HG02678 (cell line): ENCODE measurements at regions not wholly inside any gene's neighbourhood (a gene's known extent, or its start where the extent isn't known, plus 50 kb on each side); places are given as distances from the start of the nearest gene placed in this dataset.
"Not testable (repeated sequence)": the region's sequence is repeated elsewhere in the genome, so short reads cannot be mapped to it uniquely, and the experiment has no call there.

Source experiments
- ATAC-seq: cut with Tn5 transposase; IDR thresholded peaks from one replicate; pipeline ENCODE4 v1.9.1; 2021; ENCODE audit warnings: mild to moderate bottlenecking, moderate library complexity; ENCODE audit not compliant: unreplicated experiment

- ATAC-seq, result no peak
Observed at GRCh38 chr5:82586661-82587310, 308.6 kb upstream of the RPS23 start.

- ATAC-seq, result no peak
Observed at GRCh38 chr5:82586181-82586580, 308.0 kb upstream of the RPS23 start.

- no peak for ATAC-seq
Observed at GRCh38 chr5:82584631-82585030, 306.5 kb upstream of the RPS23 start.

- not testable (repeated sequence) for ATAC-seq
Observed at GRCh38 chr5:82583331-82583730, 305.2 kb upstream of the RPS23 start.

- ATAC-seq, result no peak
Observed at GRCh38 chr5:82564963-82565362, 286.8 kb upstream of the RPS23 start.

- no peak for ATAC-seq
Observed at GRCh38 chr5:82563745-82564144, 285.6 kb upstream of the RPS23 start.

- ATAC-seq, result no peak
Observed at GRCh38 chr5:82562696-82563240, 284.6 kb upstream of the RPS23 start.

GRCh38 chr5:82561797-82562196 is 283.6 kb upstream of the RPS23 start:
- ATAC-seq, result no peak

GRCh38 chr5:82560969-82561368 is 282.8 kb upstream of the RPS23 start:
- ATAC-seq, result no peak

GRCh38 chr5:82560561-82560960 is 282.4 kb upstream of the RPS23 start:
- no peak for ATAC-seq

GRCh38 chr5:82551840-82552385 is 273.8 kb upstream of the RPS23 start:
- no peak for ATAC-seq

- no peak for ATAC-seq
Observed at GRCh38 chr5:82551192-82551591, 273.0 kb upstream of the RPS23 start.

GRCh38 chr5:82549263-82549662 is 271.1 kb upstream of the RPS23 start:
- ATAC-seq, result no peak

GRCh38 chr5:82544004-82544403 is 265.9 kb upstream of the RPS23 start:
- no peak for ATAC-seq

GRCh38 chr5:82540301-82540700 is 262.1 kb upstream of the RPS23 start:
- no peak for ATAC-seq

GRCh38 chr5:82538339-82539034 is 260.3 kb upstream of the RPS23 start:
- ATAC-seq, result no peak

- ATAC-seq, result no peak
Observed at GRCh38 chr5:82537687-82538306, 259.6 kb upstream of the RPS23 start.

GRCh38 chr5:82534986-82535385 is 256.8 kb upstream of the RPS23 start:
- no peak for ATAC-seq

GRCh38 chr5:82532075-82532474 is 253.9 kb upstream of the RPS23 start:
- not testable (repeated sequence) for ATAC-seq

- no peak for ATAC-seq
Observed at GRCh38 chr5:82526540-82526939, 248.4 kb upstream of the RPS23 start.

- no peak for ATAC-seq
Observed at GRCh38 chr5:82525626-82526025, 247.5 kb upstream of the RPS23 start.

GRCh38 chr5:82523633-82524032 is 245.5 kb upstream of the RPS23 start:
- no peak for ATAC-seq
